Parathyroid adenoma (tissue), 2 donors: ENCODE measurements at regions not wholly inside any gene's neighbourhood (a gene's known extent, or its start where the extent isn't known, plus 50 kb on each side); places are given as distances from the start of the nearest gene placed in this dataset.

Experiments used
- H2AFZ ChIP-seq: fragments of 300-600 bp; sonication (generic); one replicate; pipeline ENCODE4 v1.7.0; 2017; ENCODE audit warnings: antibody characterized with exemption, mild to moderate bottlenecking
- H3K27ac ChIP-seq: fragments of 300-600 bp; sonication (generic); one replicate; pipeline ENCODE4 v1.7.0; 2017
- H3K27me3 ChIP-seq: fragments of 300-600 bp; sonication (generic); one replicate; pipeline ENCODE4 v1.7.0; 2017; ENCODE audit warnings: low read length; ENCODE audit not compliant: control insufficient read depth, insufficient read depth
- H3K36me3 ChIP-seq: fragments of 300-600 bp; sonication (generic); one replicate; pipeline ENCODE4 v1.7.0; 2017; ENCODE audit warnings: low read length; ENCODE audit not compliant: control insufficient read depth, insufficient read depth
- H3K4me1 ChIP-seq: fragments of 300-600 bp; sonication (generic); one replicate; pipeline ENCODE4 v1.7.0; 2017; ENCODE audit warnings: control low read depth
- H3K4me2 ChIP-seq: fragments of 300-600 bp; sonication (generic); one replicate; pipeline ENCODE4 v1.7.0; 2017; ENCODE audit warnings: low read length
- H3K4me3 ChIP-seq: fragments of 300-600 bp; sonication (generic); one replicate; pipeline ENCODE4 v1.7.0; 2017; ENCODE audit warnings: low read depth, low read length
- H3K79me2 ChIP-seq: fragments of 300-600 bp; sonication (generic); one replicate; pipeline ENCODE4 v1.7.0; 2017; ENCODE audit warnings: control low read depth
- H3K9ac ChIP-seq: fragments of 300-600 bp; sonication (generic); one replicate; pipeline ENCODE4 v1.7.0; 2017; ENCODE audit warnings: mild to moderate bottlenecking
- H3K9me3 ChIP-seq: fragments of 300-600 bp; sonication (generic); one replicate; pipeline ENCODE4 v1.7.0; 2017; ENCODE audit warnings: low read length; ENCODE audit not compliant: control insufficient read depth
- CTCF ChIP-seq: fragments of 300-600 bp; sonication (generic); IDR thresholded peaks from one replicate; pipeline ENCODE4 v1.7.0; 2017; ENCODE audit warnings: antibody characterized with exemption, mild to moderate bottlenecking
- donor health status: primary hyperparathyroidism.

- no peaks in the 10 kb centered on the region for H3K79me2 ChIP-seq
- TF ChIP-seq CTCF, result no peak
- no peak overlapping the region for H3K4me3 ChIP-seq
- H3K4me1 ChIP-seq, result no peaks in the 10 kb centered on the region
- H3K27me3 ChIP-seq, result no peaks in the 10 kb centered on the region
- H3K9ac ChIP-seq, result no peak overlapping the region
- no peaks in the 10 kb centered on the region for H3K9me3 ChIP-seq
- H3K4me2 ChIP-seq, result no peak overlapping the region
- H3K36me3 ChIP-seq, result no peaks in the 10 kb centered on the region
- no peak overlapping the region for H2AFZ ChIP-seq
- H3K27ac ChIP-seq, result no peak overlapping the region
Observed at GRCh38 chr22:48748860-48749554, 1078.7 kb downstream of the BRD1 start.

- H3K79me2 ChIP-seq, result no peaks in the 10 kb centered on the region
- no peak overlapping the region for H3K4me3 ChIP-seq
- H3K4me2 ChIP-seq, result no peak overlapping the region
- H3K36me3 ChIP-seq, result no peaks in the 10 kb centered on the region
- H3K9me3 ChIP-seq, result no peaks in the 10 kb centered on the region
- no peaks in the 10 kb centered on the region for H3K4me1 ChIP-seq
- H3K9ac ChIP-seq, result no peak overlapping the region
- H3K27me3 ChIP-seq, result no peaks in the 10 kb centered on the region
- no peak overlapping the region for H2AFZ ChIP-seq
- no peak overlapping the region for H3K27ac ChIP-seq
- no peak for TF ChIP-seq CTCF
Observed at GRCh38 chr22:48748113-48748859, 1079.4 kb downstream of the BRD1 start.

- Histone ChIP-seq H3K79me2 (no peaks in the 10 kb centered on the region), H3K9me3 (no peaks in the 10 kb centered on the region), H3K27me3 (no peaks in the 10 kb centered on the region), H3K9ac (no peak overlapping the region), H3K36me3 (no peaks in the 10 kb centered on the region), H3K4me3 (no peak overlapping the region), H3K4me2 (no peak overlapping the region), H3K27ac (no peak overlapping the region), H2AFZ (no peak overlapping the region), H3K4me1 (no peaks in the 10 kb centered on the region)
- no peak for TF ChIP-seq CTCF
Observed at GRCh38 chr22:48746789-48747425, 1080.8 kb downstream of the BRD1 start.

- Histone ChIP-seq H3K9me3 (no peaks in the 10 kb centered on the region), H3K36me3 (no peaks in the 10 kb centered on the region), H3K4me2 (no peak overlapping the region), H3K27me3 (no peaks in the 10 kb centered on the region), H3K79me2 (no peaks in the 10 kb centered on the region), H2AFZ (no peak overlapping the region), H3K4me1 (no peaks in the 10 kb centered on the region), H3K27ac (no peak overlapping the region), H3K4me3 (no peak overlapping the region), H3K9ac (no peak overlapping the region)
- no peak for TF ChIP-seq CTCF
Observed at GRCh38 chr22:48745842-48746788, 1081.6 kb downstream of the BRD1 start.
